Thyroid gland (tissue), 4 donors: ENCODE measurements at regions not wholly inside any gene's neighbourhood (a gene's known extent, or its start where the extent isn't known, plus 50 kb on each side); places are given as distances from the start of the nearest gene placed in this dataset.

Experiments used
- DNase-seq, 2 donors: peaks; one replicate each; pipeline ENCODE4 v3.0.0-alpha.2; 2019
- H3K27ac ChIP-seq, 3 donors: fragments of 200-600 bp; sonication (generic); 1 replicate in 2 of 3; 2 replicates in 1 of 3; pipeline ENCODE4 v1.5.1; 2016 to 2019; ENCODE audit warnings: mild to moderate bottlenecking in 1 of 3, moderate library complexity in 1 of 3
- H3K27me3 ChIP-seq: fragments of 200-600 bp; sonication (generic); one replicate; pipeline ENCODE4 v1.5.1; 2019
- H3K36me3 ChIP-seq, 2 donors: fragments of 200-600 bp; sonication (generic); one replicate each; pipeline ENCODE4 v1.5.1; 2016 to 2019
- H3K4me1 ChIP-seq, 2 donors: fragments of 200-600 bp; sonication (generic); one replicate each; pipeline ENCODE4 v1.5.1; 2017 to 2019
- H3K4me3 ChIP-seq, 3 donors: fragments of 200-600 bp; sonication (generic); replicated peaks in 1 of 3; 1 replicate in 2 of 3; 2 replicates in 1 of 3; pipeline ENCODE4 v1.5.1; 2016; ENCODE audit warnings: mild to moderate bottlenecking in 1 of 3
- H3K9me3 ChIP-seq: fragments of 200-600 bp; sonication (generic); one replicate; pipeline ENCODE4 v1.5.1; 2017
- POLR2A ChIP-seq, 2 donors: fragments of 450-650 bp; IDR thresholded peaks; one replicate each; pipeline ENCODE4 v1.6.1; 2017; ENCODE audit warnings: antibody characterized with exemption in 2 of 2, mild to moderate bottlenecking in 2 of 2, moderate library complexity in 1 of 2
- WGBS, 2 donors: methylation state at CpG; one replicate each; pipeline ENCODE4 v1.1.5; 2017; 5-methylcytosine and 5-hydroxymethylcytosine counted together
- intact Hi-C: fragments of 100-400 bp; cut with DNase I; formaldehyde crosslinking; loops from one replicate; pipeline ENCODE4 v1.15.1; 2023
- TF ChIP-seq, protein P1 (sequence below), 6 experiments: fragments of 200-600 bp in 3 of 6; fragments of 450-650 bp in 3 of 6; sonication (generic) in 3 of 6; IDR thresholded peaks; one replicate each; pipeline ENCODE4 v1.5.1; 2016 to 2019; ENCODE audit warnings: antibody characterized with exemption in 6 of 6, mild to moderate bottlenecking in 2 of 6, inconsistent platforms in 1 of 6, moderate library complexity in 1 of 6

DNA sequence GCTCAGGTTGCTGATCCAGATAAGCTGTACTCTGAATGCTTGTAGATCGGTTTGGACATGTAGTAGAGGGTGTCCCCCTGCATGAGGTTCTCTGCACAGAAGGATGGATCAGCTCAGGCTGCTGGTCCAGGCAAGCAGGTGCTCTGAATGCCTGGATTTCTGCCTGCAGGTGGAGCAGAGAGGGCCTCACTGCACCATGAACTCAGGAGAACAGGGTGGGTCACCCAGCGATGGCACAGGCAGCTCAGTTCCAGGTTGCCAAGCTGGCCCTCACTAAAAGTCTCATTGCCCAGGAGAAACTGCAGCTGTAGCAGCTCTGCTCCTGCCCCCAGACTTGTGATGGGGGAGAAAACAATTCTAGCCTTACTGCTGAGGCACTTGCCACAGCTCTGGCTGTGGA lies 491.8 kb downstream of the XIRP2 start:
- intact Hi-C loops: no loop called here
- TF ChIP-seq POLR2A (IDR thresholded peaks at IDR 0.05): no peak
- TF ChIP-seq, protein P1, sequence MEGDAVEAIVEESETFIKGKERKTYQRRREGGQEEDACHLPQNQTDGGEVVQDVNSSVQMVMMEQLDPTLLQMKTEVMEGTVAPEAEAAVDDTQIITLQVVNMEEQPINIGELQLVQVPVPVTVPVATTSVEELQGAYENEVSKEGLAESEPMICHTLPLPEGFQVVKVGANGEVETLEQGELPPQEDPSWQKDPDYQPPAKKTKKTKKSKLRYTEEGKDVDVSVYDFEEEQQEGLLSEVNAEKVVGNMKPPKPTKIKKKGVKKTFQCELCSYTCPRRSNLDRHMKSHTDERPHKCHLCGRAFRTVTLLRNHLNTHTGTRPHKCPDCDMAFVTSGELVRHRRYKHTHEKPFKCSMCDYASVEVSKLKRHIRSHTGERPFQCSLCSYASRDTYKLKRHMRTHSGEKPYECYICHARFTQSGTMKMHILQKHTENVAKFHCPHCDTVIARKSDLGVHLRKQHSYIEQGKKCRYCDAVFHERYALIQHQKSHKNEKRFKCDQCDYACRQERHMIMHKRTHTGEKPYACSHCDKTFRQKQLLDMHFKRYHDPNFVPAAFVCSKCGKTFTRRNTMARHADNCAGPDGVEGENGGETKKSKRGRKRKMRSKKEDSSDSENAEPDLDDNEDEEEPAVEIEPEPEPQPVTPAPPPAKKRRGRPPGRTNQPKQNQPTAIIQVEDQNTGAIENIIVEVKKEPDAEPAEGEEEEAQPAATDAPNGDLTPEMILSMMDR (IDR thresholded peaks at IDR 0.05): no peak
- H3K27me3 ChIP-seq: no peaks in the 10 kb centered on the region
- DNase-seq: no peak
- no peak overlapping the region for H3K27ac ChIP-seq
- H3K9me3 ChIP-seq: no peaks in the 10 kb centered on the region
- H3K4me1 ChIP-seq: no peaks in the 10 kb centered on the region
- 76 to 92% methylated on average over 2 of the region's 2 CpGs for WGBS, 2 donors
- H3K36me3 ChIP-seq: no peaks in the 10 kb centered on the region
- no peak overlapping the region for H3K4me3 ChIP-seq

DNA sequence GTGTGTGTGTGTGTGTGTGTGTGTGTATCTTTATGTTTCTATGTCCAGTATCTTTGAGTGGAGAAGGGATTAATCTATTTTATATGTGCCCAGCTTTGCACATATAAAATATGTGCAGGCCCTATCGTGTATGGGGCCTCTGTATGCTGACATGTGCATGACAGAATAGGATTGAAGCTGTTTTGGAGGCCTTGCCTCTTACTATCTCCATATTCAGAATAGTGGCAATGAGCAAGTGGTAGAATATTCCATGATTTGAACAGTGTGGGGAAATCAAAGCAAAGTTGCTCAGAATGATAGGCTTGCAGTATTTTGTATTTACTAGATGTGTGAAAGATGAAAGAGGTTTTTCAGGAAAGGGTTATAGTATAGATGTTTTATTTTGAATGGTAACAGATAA lies 480.8 kb downstream of the XIRP2 start:
- DNase-seq: no peak
- TF ChIP-seq, protein P1 (IDR thresholded peaks at IDR 0.05): no peak
- no peak for TF ChIP-seq POLR2A (IDR thresholded peaks at IDR 0.05)
- H3K9me3 ChIP-seq: no peaks in the 10 kb centered on the region
- H3K4me1 ChIP-seq: no peaks in the 10 kb centered on the region
- no peak overlapping the region for H3K27ac ChIP-seq
- H3K27me3 ChIP-seq: no peaks in the 10 kb centered on the region
- intact Hi-C loops: no loop called here
- 61 to 77% methylated on average over 1 of the region's 1 CpG for WGBS, 2 donors
- no peak overlapping the region for H3K4me3 ChIP-seq
- no peaks in the 10 kb centered on the region for H3K36me3 ChIP-seq

DNA sequence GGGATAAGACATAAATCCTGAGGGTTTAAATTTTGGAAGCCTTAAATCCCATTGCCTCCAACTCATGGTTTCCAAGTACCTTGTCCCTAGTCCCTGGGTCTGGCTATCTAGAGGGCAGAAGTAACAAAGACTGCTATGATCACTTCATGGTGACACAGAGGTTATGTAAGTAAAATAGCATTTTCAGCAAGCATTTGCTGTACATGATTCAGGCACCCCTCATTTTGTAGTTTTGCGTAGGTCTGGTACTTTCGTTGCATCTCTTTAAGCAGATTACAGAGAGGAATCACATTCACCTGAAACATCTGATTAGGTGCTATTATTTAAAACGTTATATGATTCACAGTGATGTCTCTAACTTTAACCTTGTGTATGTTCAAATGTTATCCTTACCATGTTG lies 480.1 kb downstream of the XIRP2 start:
- Histone ChIP-seq H3K27me3 (no peaks in the 10 kb centered on the region), H3K9me3 (no peaks in the 10 kb centered on the region), H3K4me3 (no peak overlapping the region), H3K36me3 (no peaks in the 10 kb centered on the region), H3K27ac (no peak overlapping the region), H3K4me1 (no peaks in the 10 kb centered on the region)
- no peak for DNase-seq
- no peak for TF ChIP-seq POLR2A (IDR thresholded peaks at IDR 0.05)
- TF ChIP-seq, protein P1 (IDR thresholded peaks at IDR 0.05): no peak
- intact Hi-C loops: no loop called here
- WGBS, 2 donors: 87 to 93% methylated on average over 3 of the region's 3 CpGs

DNA sequence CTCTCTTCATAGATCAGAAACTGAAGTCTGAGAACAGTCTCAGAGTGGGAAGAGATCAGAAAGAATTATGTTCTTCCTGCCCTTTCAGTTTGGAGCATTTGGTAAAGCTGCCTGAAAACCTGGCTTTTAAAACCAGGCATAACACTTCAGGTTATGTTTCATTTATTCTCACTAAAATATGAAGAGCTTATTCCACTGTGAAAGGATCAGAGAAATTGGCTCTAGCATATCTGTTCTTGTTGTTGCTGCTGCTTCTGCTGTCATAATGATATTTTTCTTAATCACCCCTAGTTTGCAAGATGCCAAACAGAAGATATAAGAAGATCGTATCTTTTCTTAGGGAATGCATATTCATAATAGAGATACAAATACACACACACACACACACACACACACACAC lies 476.9 kb downstream of the XIRP2 start:
- DNase-seq: no peak
- H3K27me3 ChIP-seq: no peaks in the 10 kb centered on the region
- H3K36me3 ChIP-seq: no peaks in the 10 kb centered on the region
- 86 to 98% methylated on average over 1 of the region's 1 CpG for WGBS, 2 donors
- H3K4me3 ChIP-seq: no peak overlapping the region
- intact Hi-C loops: no loop called here
- H3K9me3 ChIP-seq: no peaks in the 10 kb centered on the region
- H3K27ac ChIP-seq: no peak overlapping the region
- no peaks in the 10 kb centered on the region for H3K4me1 ChIP-seq
- no peak for TF ChIP-seq POLR2A (IDR thresholded peaks at IDR 0.05)
- TF ChIP-seq, protein P1 (IDR thresholded peaks at IDR 0.05): no peak

DNA sequence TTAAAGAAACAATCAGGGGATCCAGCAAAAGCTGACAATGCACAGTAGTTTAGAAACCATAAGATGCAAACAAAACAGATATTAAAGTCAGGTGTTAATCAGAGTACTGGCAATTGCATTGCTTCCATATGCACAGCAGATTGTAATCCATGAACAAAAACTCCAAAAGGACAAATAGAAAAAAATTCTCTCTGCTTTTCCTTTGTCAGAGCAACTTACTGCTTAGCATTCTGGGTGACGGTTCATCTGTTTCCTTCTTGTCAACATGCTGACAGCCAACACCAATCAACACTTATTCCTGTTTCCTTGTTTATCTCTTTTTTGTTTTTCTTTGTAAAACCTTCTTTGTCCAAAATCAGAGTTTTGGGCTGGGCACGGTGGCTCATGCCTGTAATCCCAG lies 473.1 kb downstream of the XIRP2 start:
- intact Hi-C loops: no loop called here
- Histone ChIP-seq H3K27ac (no peak overlapping the region), H3K4me3 (no peak overlapping the region), H3K36me3 (no peaks in the 10 kb centered on the region), H3K9me3 (no peaks in the 10 kb centered on the region), H3K27me3 (no peaks in the 10 kb centered on the region), H3K4me1 (no peaks in the 10 kb centered on the region)
- WGBS, 2 donors: 38 to 43% methylated on average over 2 of the region's 2 CpGs
- TF ChIP-seq POLR2A (IDR thresholded peaks at IDR 0.05): no peak
- TF ChIP-seq, protein P1 (IDR thresholded peaks at IDR 0.05): no peak
- no peak for DNase-seq
